ENCODE measurements at regions not wholly inside any gene's neighbourhood (a gene's known extent, or its start where the extent isn't known, plus 50 kb on each side); places are given as distances from the start of the nearest gene placed in this dataset.

DNA sequence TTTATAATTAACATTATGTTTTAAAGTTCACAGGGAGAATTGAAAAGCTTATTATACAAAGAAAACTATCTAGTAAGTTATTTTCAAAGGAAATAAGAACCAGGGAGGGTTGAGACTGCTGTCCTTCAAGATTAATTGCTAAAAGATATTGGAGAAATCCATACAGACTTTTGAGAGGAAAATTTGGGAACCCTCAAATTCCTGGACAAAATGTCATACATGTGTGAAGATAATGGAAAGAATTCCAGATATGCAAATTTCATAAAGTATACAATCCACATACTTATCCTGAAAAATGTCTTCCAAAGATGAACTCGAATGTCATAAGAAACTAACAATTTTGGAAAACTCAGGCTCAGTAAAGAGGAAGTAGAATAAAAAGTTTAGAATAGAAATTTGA lies 213.8 kb downstream of the HS3ST3A1 start:
- H3K9me3 Mint-ChIP-seq, result peaks cover 0 to 1% of the 10 kb centered on the region in 2 experiments; a peak in 1 of 5 replicates
- Histone ChIP-seq H2BK5ac (ENCODE audit: insufficient read length, low read length) (no peak overlapping the region), H3K14ac (ENCODE audit: insufficient read depth, low read length) (no peak overlapping the region), H3K79me1 (ENCODE audit: insufficient read depth, low read depth, low read length, poor library complexity, severe bottlenecking) (no peaks in the 10 kb centered on the region), H4K20me1 (ENCODE audit: control insufficient read depth, insufficient read depth, insufficient read length) (no peaks in the 10 kb centered on the region), H3K9ac (ENCODE audit: extremely low read depth, insufficient read length, low read length) (no peak overlapping the region), H3K4ac (ENCODE audit: low read depth, low read length) (no peak overlapping the region), H3K18ac (ENCODE audit: insufficient read length, low read depth, low read length) (no peak overlapping the region), H3T11ph (ENCODE audit: low read length) (no peak overlapping the region), H3K79me2 (ENCODE audit: insufficient read depth, low read length) (no peaks in the 10 kb centered on the region), H3K4me1 (ENCODE audit: insufficient read depth, low read length) (no peaks in the 10 kb centered on the region), H2BK20ac (ENCODE audit: low read depth, low read length, poor library complexity, severe bottlenecking) (no peak overlapping the region), H3K23me2 (ENCODE audit: insufficient read length, low read depth, low read length, poor library complexity, severe bottlenecking) (no peaks in the 10 kb centered on the region), H3K27me3 (ENCODE audit: insufficient read depth, low read length) (no peaks in the 10 kb centered on the region), H4K91ac (ENCODE audit: insufficient read length, low read depth, low read length) (no peak overlapping the region), H3K56ac (ENCODE audit: insufficient read length, low read depth, low read length) (no peak overlapping the region), H2BK120ac (ENCODE audit: low read depth, low read length, poor library complexity, severe bottlenecking) (no peak overlapping the region), H2AK5ac (ENCODE audit: insufficient read length, low read length) (no peak overlapping the region), H3K27ac (ENCODE audit: insufficient read length, low read depth, low read length) (no peak overlapping the region), H2AFZ (ENCODE audit: low read length) (no peak overlapping the region), H4K5ac (ENCODE audit: insufficient read length, low read depth, low read length) (no peak overlapping the region), H3K4me2 (ENCODE audit: insufficient read depth, insufficient read length, low read length) (no peak overlapping the region), H2BK15ac (ENCODE audit: low read depth, low read length) (no peak overlapping the region), H3K9me3 (ENCODE audit: control insufficient read depth, low read depth, low read length) (no peaks in the 10 kb centered on the region), H3K23ac (ENCODE audit: insufficient read length, low read depth, low read length) (no peak overlapping the region), H4K8ac (replicated peaks; ENCODE audit: insufficient read length, low read depth, low read length) (no peak overlapping the region), H2BK12ac (ENCODE audit: insufficient read length, low read depth, low read length) (no peak overlapping the region)
- H3K27ac Mint-ChIP-seq, result no peak overlapping the region
- no CpG with 5 or more reads among the region's 1 CpG for WGBS (ENCODE audit: extremely low coverage, insufficient read length, low lambda C conversion rate)
- TF ChIP-seq, protein P1, sequence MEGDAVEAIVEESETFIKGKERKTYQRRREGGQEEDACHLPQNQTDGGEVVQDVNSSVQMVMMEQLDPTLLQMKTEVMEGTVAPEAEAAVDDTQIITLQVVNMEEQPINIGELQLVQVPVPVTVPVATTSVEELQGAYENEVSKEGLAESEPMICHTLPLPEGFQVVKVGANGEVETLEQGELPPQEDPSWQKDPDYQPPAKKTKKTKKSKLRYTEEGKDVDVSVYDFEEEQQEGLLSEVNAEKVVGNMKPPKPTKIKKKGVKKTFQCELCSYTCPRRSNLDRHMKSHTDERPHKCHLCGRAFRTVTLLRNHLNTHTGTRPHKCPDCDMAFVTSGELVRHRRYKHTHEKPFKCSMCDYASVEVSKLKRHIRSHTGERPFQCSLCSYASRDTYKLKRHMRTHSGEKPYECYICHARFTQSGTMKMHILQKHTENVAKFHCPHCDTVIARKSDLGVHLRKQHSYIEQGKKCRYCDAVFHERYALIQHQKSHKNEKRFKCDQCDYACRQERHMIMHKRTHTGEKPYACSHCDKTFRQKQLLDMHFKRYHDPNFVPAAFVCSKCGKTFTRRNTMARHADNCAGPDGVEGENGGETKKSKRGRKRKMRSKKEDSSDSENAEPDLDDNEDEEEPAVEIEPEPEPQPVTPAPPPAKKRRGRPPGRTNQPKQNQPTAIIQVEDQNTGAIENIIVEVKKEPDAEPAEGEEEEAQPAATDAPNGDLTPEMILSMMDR (conservative IDR thresholded peaks at IDR 0.05), result no peak
- no peaks in the 10 kb centered on the region for H3K27me3 Mint-ChIP-seq (ENCODE audit: low read depth)
- no peak for DNase-seq
- H3K36me3 Mint-ChIP-seq (ENCODE audit: insufficient read depth in 1 of 3, low read depth in 3 of 3), result no peaks in the 10 kb centered on the region
- H3K4me1 Mint-ChIP-seq, result no peaks in the 10 kb centered on the region
- H3K4me3 Mint-ChIP-seq, result no peak overlapping the region

Measured in H9 (cell line).